C4-2B (cell line): ENCODE measurements at regions not wholly inside any gene's neighbourhood (a gene's known extent, or its start where the extent isn't known, plus 50 kb on each side); places are given as distances from the start of the nearest gene placed in this dataset.

ENCODE experiments used
- ZFX ChIP-seq: fragments of 450-650 bp; IDR thresholded peaks from 2 replicates; pipeline ENCODE4 v1.6.1; 2017
- TF ChIP-seq, protein P1 (sequence below): fragments of 450-650 bp; conservative IDR thresholded peaks from 2 replicates; pipeline ENCODE4 v1.5.1; 2017; ENCODE audit warnings: mild to moderate bottlenecking

DNA sequence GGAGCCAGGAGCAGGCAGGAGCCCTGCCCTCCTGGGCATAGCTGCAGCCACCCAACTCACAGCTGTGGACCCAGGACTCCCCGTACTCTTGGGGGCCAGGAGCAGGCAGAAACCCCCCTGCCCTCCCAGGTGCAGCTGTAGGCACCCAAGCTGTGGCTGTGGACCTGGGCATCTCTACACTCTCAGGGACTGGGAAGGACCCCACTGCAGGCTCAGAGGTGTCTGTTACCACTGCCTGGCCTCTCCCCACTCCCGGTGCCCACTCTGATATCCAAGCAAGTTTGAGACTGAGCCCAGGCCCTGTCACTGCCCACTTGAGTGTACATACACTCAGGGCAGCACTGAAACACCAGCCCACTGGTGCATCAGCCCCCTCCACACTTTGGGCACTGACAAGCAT lies 193.5 kb upstream of the MANEA start:
- TF ChIP-seq, protein P1, sequence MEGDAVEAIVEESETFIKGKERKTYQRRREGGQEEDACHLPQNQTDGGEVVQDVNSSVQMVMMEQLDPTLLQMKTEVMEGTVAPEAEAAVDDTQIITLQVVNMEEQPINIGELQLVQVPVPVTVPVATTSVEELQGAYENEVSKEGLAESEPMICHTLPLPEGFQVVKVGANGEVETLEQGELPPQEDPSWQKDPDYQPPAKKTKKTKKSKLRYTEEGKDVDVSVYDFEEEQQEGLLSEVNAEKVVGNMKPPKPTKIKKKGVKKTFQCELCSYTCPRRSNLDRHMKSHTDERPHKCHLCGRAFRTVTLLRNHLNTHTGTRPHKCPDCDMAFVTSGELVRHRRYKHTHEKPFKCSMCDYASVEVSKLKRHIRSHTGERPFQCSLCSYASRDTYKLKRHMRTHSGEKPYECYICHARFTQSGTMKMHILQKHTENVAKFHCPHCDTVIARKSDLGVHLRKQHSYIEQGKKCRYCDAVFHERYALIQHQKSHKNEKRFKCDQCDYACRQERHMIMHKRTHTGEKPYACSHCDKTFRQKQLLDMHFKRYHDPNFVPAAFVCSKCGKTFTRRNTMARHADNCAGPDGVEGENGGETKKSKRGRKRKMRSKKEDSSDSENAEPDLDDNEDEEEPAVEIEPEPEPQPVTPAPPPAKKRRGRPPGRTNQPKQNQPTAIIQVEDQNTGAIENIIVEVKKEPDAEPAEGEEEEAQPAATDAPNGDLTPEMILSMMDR, result no peak
- TF ChIP-seq ZFX, result no peak
